Muscle of leg (tissue), 3 donors: ENCODE measurements at regions not wholly inside any gene's neighbourhood (a gene's known extent, or its start where the extent isn't known, plus 50 kb on each side); places are given as distances from the start of the nearest gene placed in this dataset.

ENCODE experiments used
- DNase-seq: peaks from one replicate; pipeline ENCODE4 v3.0.0; 2013
- H3K27ac ChIP-seq: one replicate; pipeline ENCODE4 v1.5.1; 2013; ENCODE audit warnings: mild to moderate bottlenecking, low read length, control low read depth
- H3K27me3 ChIP-seq: one replicate; pipeline ENCODE4 v1.6.1; 2013; ENCODE audit warnings: low read length; ENCODE audit not compliant: control insufficient read depth, insufficient read depth
- H3K36me3 ChIP-seq: one replicate; pipeline ENCODE4 v1.6.1; 2013; ENCODE audit warnings: low read length; ENCODE audit not compliant: control insufficient read depth, insufficient read depth
- H3K4me1 ChIP-seq: one replicate; pipeline ENCODE4 v1.6.1; 2013; ENCODE audit warnings: low read length; ENCODE audit not compliant: control insufficient read depth, insufficient read depth
- H3K4me3 ChIP-seq: one replicate; pipeline ENCODE4 v1.5.1; 2013; ENCODE audit warnings: low read length, control low read depth
- H3K9me3 ChIP-seq: replicated peaks from 2 replicates; pipeline ENCODE4 v1.6.1; 2013; ENCODE audit warnings: low read depth, low read length; ENCODE audit not compliant: control insufficient read depth
- WGBS: methylation state at CpG from one replicate; pipeline ENCODE4 v1.1.5; 2013; ENCODE audit warnings: missing lambda C conversion rate; ENCODE audit not compliant: insufficient coverage; 5-methylcytosine and 5-hydroxymethylcytosine counted together

- peaks cover 14% of the 10 kb centered on the region for H3K4me1 ChIP-seq
- WGBS = 25% methylated on average over 3 of the region's 13 CpGs
- no peak overlapping the region for H3K4me3 ChIP-seq
- H3K27ac ChIP-seq = no peak overlapping the region
- H3K36me3 ChIP-seq = no peaks in the 10 kb centered on the region
- DNase-seq = peak; percentile 60
- no peaks in the 10 kb centered on the region for H3K9me3 ChIP-seq
- H3K27me3 ChIP-seq = no peaks in the 10 kb centered on the region
Measured at GRCh38 chr1:231093156-231093922, 53.3 kb upstream of the FAM89A start.

- no peaks in the 10 kb centered on the region for H3K9me3 ChIP-seq
- no peaks in the 10 kb centered on the region for H3K27me3 ChIP-seq
- H3K4me1 ChIP-seq = peaks cover 14% of the 10 kb centered on the region
- H3K4me3 ChIP-seq = no peak overlapping the region
- WGBS = no CpG with 5 or more reads among the region's 5 CpGs
- no peak overlapping the region for H3K27ac ChIP-seq
- H3K36me3 ChIP-seq = no peaks in the 10 kb centered on the region
- no peak for DNase-seq
Measured at GRCh38 chr1:231092380-231092779, 52.3 kb upstream of the FAM89A start.

- H3K9me3 ChIP-seq = no peaks in the 10 kb centered on the region
- no peaks in the 10 kb centered on the region for H3K36me3 ChIP-seq
- no peak overlapping the region for H3K4me3 ChIP-seq
- H3K4me1 ChIP-seq = peaks cover 14% of the 10 kb centered on the region
- H3K27ac ChIP-seq = no peak overlapping the region
- 78% methylated on average over 8 of the region's 13 CpGs for WGBS
- no peak for DNase-seq
- no peaks in the 10 kb centered on the region for H3K27me3 ChIP-seq
Measured at GRCh38 chr1:231091831-231092301, 51.8 kb upstream of the FAM89A start.

GRCh38 chr1:231091415-231091814 lies 51.4 kb upstream of the FAM89A start:
- DNase-seq = no peak
- no peak overlapping the region for H3K27ac ChIP-seq
- H3K9me3 ChIP-seq = no peaks in the 10 kb centered on the region
- H3K36me3 ChIP-seq = no peaks in the 10 kb centered on the region
- WGBS = 100% methylated on average over 2 of the region's 6 CpGs
- no peak overlapping the region for H3K4me3 ChIP-seq
- peaks cover 14% of the 10 kb centered on the region for H3K4me1 ChIP-seq
- no peaks in the 10 kb centered on the region for H3K27me3 ChIP-seq
